HG03432 (cell line): ENCODE measurements at regions not wholly inside any gene's neighbourhood (a gene's known extent, or its start where the extent isn't known, plus 50 kb on each side); places are given as distances from the start of the nearest gene placed in this dataset.

ENCODE experiments used
- ATAC-seq: cut with Tn5 transposase; IDR thresholded peaks from one replicate; pipeline ENCODE4 v1.9.1; 2021; ENCODE audit warnings: mild to moderate bottlenecking, moderate library complexity; ENCODE audit not compliant: unreplicated experiment

- ATAC-seq, result no peak
These were observed 217.3 kb upstream of the CDH10 start for GRCh38 chr5:24862117-24862516.

GRCh38 chr5:24855485-24855884 is 210.7 kb upstream of the CDH10 start:
- no peak for ATAC-seq

DNA sequence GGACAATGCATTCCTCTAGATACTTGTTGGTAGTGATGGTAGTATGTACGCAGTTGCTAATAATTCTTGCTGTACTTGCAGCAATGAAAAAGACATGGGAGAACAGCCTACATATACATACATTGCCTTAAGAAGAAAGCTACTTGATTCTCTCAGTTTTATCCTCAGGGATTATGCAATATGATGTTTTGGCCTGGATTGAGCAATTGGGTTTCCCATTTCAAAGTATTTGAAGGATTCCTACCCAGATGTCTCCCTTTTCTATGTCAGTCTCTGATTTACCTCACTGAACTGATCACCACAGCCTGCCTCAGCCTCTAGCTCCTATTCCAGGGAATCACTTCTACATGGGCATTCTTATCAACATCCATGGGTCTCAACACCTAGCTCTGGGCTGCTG is 210.1 kb upstream of the CDH10 start:
- no peak for ATAC-seq

GRCh38 chr5:24854350-24854749 is 209.6 kb upstream of the CDH10 start:
- ATAC-seq, result no peak

DNA sequence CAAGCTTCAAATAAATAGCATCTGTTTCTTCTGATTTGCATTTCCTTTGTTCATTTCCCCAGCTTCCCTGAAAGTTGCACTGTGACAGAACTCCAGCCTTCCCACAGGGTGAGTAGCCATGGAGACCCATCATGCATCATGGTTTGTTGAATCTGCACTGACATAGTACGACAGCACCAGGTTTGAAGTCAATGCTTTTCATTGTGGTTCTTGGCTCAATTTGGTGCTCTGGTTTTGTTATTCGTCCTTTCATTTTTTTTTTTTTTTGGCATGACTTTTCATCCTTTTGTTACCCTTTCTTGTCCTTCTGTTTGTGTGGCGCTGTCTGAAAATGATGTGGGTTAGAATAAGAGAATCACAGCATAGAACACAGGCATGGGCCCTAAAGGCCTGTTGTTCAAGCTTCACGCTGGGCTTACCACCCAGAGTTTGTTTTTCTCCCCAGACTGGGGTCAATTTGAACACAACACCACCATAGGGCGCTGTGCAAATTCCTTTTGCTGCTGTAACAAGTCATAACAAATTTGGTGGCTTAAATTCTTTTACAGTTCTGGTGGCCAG is 206.2 kb upstream of the CDH10 start:
- no peak for ATAC-seq

DNA sequence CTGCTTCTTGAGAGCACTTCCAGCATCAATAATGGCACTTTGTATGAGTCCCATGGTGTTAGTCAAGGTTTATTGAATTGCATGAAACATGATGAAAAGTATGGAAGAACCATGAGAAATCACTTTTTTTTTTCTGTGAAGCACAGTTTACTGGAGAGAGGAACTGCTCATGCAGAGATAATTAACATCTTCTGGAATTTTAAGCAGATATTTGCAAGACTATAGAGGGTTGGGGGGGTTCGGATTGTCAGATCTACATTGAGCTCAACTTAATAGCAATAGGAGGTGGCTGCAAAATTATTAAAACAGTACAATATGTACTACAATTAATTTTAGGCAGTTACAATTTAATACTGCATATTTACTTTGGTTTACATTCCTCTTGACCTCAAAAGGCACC is 204.4 kb upstream of the CDH10 start:
- ATAC-seq, result no peak

DNA sequence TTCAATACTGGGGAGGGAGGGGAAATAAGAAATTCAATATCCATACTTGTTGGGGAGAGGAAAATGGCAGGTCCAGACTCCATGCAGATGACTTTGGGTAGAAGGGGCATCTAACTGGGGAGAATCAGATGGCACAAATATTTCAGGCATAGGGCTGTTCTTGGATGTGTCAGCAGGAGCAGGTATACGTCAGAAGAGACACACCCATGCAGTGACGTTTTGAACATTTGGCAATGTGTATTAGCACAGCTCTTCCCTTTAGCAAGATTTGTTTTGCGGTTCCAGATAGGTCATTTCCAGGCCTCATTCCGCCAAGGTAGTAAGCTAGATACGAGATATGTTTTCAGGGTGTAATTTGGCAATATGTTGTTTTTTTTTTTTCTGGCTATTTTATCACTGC is 187.2 kb upstream of the CDH10 start:
- ATAC-seq, result no peak

DNA sequence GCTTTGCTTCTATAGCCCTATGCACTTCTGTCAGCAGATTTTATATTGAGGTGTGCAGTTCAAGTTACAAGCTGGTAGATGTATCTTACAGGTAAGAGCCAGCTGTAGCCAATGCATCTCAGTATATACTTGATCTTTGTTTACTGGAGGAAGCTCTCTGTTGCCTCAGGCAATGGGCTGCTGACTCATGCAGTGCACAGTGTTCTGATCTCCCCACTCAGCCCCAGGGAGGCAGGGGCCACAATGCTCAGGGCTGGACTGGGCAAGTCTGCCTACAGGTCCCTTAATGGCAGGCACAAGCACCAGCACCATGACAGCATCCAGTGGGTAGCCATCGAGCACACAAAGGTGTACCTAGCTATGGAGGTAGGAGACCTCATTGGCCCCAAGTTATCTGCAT is 178.8 kb upstream of the CDH10 start:
- no peak for ATAC-seq

DNA sequence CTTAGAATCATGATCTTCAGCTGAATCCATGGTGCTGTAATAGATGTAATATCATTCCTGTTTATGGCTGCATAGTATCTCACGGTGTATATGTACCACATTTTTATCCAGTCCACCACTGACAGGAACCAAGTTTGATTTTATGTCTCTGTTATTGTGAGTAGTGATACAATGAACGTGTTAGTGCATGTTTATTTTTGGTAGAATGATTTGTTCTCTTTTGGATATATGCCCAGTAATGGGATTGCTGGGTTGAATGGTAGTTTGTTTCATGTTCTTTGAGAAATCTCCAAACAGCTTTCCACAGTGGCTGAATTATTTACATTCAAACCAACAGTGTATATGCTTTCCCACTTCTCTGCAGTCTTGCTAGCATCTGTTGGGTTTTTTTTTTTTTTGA is 175.1 kb upstream of the CDH10 start:
- no peak for ATAC-seq

GRCh38 chr5:24817966-24818365 is 173.2 kb upstream of the CDH10 start:
- no peak for ATAC-seq

DNA sequence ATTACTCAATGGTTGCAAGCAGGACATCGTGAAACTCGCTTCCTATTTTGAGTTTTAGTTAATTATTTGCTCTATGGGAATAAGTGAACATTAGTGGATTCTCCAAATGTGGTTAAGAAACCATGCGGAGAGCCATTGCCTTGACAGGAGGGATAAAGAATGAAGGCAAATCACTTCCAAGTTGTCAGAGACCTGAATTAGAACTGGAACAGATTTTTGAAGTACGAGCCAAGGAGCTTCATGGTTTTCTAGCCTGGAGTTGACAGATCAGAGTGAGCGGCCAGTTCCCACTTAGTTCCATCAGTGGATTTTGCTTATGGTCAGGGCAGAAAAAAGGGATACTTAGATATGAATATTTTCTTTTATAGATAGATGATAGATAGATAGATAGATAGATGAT is 171.4 kb upstream of the CDH10 start:
- no peak for ATAC-seq

- no peak for ATAC-seq
These were observed 160.5 kb upstream of the CDH10 start for GRCh38 chr5:24805230-24805629.

- ATAC-seq, result no peak
These were observed 159.5 kb upstream of the CDH10 start for GRCh38 chr5:24804221-24804681.

DNA sequence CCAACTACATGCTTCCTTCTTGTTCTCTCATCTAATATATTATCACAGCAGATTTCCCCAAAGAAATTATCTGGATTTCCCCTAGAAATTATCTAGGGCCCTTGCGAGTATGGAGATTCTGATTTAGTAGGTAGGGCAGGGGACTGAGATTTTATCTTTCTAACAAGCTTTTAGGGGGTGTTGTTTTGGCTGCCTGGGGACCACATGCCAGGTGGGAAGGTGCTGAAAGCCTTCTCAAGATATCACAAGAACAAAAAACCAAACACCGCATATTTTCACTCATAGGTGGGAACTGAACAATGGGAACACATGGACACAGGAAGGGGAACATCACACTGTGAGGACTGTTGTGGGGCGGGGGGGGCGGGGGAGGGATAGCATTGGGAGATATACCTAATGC is 146.5 kb upstream of the CDH10 start:
- ATAC-seq, result no peak

DNA sequence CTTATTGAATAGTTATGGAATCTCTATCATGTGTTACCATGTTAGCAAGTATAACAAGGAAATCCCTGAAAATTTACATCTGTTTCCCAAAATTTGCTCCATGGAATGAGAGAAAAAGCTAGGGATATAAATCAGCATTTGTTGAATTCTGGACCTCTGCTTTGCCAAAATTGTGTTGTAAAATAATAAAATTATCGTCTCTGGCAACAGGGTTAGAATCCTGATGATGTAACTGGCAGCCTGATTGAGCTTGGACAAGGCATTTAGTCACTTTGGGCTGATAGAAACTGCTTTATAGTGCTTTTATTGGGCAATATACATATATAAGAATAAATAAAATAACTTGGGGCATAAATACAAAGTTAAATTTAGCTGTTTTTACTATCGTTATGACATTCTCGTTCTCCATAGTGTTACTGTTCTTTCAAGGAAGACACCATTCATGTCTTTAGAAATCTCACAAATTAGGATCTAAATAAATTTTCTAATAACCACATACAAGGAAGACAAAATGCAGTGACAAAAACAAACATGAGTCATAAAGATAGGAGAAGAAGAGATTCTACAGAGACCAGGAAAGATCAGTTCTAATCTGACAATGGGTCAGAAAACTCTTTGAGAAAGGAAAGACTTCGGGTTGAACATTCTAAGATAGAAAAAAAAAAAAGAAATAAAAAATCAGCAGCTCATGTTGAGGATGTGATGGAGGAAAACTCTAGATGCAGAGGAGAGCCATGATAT is 145.0 kb upstream of the CDH10 start:
- ATAC-seq, result no peak

DNA sequence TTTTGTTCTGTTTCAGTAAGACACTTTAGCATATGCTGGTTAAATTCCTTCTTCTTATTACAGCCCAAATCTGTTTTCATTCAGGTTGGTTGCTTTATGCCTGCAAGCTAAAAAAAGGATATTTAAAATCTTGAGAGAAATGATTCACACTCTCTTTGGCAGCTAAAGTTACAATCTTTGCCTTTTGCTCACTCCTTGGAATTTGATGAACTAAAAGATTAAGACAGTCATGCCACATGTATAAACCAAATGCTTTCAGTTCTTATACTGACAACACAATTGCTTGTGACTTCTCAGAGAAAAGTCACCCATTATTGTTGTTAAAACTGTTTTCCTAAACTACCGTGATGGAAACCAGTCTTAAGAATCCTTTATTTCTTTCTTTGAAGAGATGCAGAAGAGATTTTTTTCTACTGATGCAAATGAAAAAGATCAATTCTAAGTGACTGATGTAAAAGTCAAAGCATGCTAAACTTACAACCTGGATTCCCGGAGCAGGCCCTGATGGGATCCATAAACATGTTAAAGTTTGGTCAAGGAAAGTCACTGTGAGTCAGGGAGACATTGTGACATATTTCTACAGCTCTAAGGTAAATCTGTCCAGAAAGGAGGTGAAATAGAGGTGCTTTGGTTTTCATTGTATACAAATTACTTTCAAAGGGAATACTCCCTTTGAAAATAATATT is 144.2 kb upstream of the CDH10 start:
- no peak for ATAC-seq

DNA sequence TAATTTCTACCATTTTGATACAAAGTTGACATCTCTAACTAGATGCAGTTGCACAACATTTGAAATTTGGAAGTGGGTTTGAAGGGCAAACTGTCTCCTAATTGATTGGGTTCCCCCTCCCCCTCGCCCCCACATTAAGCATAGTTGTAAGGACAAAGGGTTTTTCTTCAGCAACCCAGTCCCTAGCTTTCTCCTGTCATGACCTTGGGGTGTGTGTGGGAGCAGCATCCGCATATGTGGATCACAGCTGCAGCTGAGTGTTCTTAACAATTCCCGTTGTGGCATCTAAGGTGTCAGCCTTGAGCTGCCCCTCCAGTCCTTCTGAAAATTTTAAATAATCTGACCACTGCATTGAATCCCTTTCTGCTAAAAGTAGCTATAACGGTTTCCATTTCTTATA is 141.3 kb upstream of the CDH10 start:
- no peak for ATAC-seq

- ATAC-seq, result no peak
These were observed 138.8 kb upstream of the CDH10 start for GRCh38 chr5:24783596-24783995.

GRCh38 chr5:24777392-24777791 is 132.6 kb upstream of the CDH10 start:
- ATAC-seq, result no peak

GRCh38 chr5:24773261-24773660 is 128.5 kb upstream of the CDH10 start:
- ATAC-seq, result no peak

GRCh38 chr5:24767086-24767485 is 122.3 kb upstream of the CDH10 start:
- ATAC-seq, result no peak

GRCh38 chr5:24765219-24765618 is 120.4 kb upstream of the CDH10 start:
- no peak for ATAC-seq
